IMR-90 (cell line): ENCODE measurements at regions not wholly inside any gene's neighbourhood (a gene's known extent, or its start where the extent isn't known, plus 50 kb on each side); places are given as distances from the start of the nearest gene placed in this dataset.

ENCODE experiments used
- ATAC-seq: fragments of 200-7000 bp; cut with Tn5 transposase; 2 replicates; pipeline ENCODE4 v1.9.1; 2020; ENCODE audit warnings: low read depth, mild to moderate bottlenecking, moderate library complexity
- BruUV-seq: library from RNA; stranded (reverse); fragments of 400-500 nt; replicated peaks from 2 replicates; lab custom pipeline; 2021; lab: Mats Ljungman, UMichigan
- CTCF ChIA-PET: fragments of 300-600 bp; formaldehyde crosslinking; extraction: SDS; loops from one replicate; lab custom pipeline; 2021; ENCODE audit warnings: antibody characterized with exemption; lab: Yijun Ruan, JAX
- POLR2A ChIA-PET: fragments of 300-600 bp; sonication (Branson Sonifier 250); formaldehyde crosslinking; loops from one replicate; lab custom pipeline; 2022; ENCODE audit warnings: antibody characterized with exemption; ENCODE audit not compliant: unreplicated experiment; lab: Charles Lee
- DNase-seq: peaks from one replicate; pipeline ENCODE4 v3.0.0; 2013
- H2AFZ ChIP-seq: replicated peaks from 2 replicates; pipeline ENCODE3; 2013; ENCODE audit warnings: low read length, mild to moderate bottlenecking; ENCODE audit not compliant: poor library complexity
- H2AK5ac ChIP-seq: 2 replicates; pipeline ENCODE4 v1.6.1; 2013; ENCODE audit warnings: low read depth, low read length, inconsistent platforms
- H2AK9ac ChIP-seq: replicated peaks from 2 replicates; pipeline ENCODE3; 2013; ENCODE audit warnings: mild to moderate bottlenecking, low read depth, low read length, moderate library complexity; ENCODE audit not compliant: poor library complexity
- H2BK120ac ChIP-seq: 2 replicates; pipeline ENCODE4 v1.6.1; 2013; ENCODE audit warnings: low read depth, low read length, inconsistent platforms
- H2BK15ac ChIP-seq: 3 replicates; pipeline ENCODE4 v1.6.1; 2013; ENCODE audit warnings: low read depth, low read length, inconsistent platforms
- H2BK20ac ChIP-seq: 2 replicates; pipeline ENCODE4 v1.6.1; 2013; ENCODE audit warnings: low read depth, mild to moderate bottlenecking, inconsistent platforms, low read length, moderate library complexity
- H2BK5ac ChIP-seq: 2 replicates; pipeline ENCODE4 v1.6.1; 2013; ENCODE audit warnings: mild to moderate bottlenecking, low read depth, low read length, inconsistent platforms; ENCODE audit not compliant: poor library complexity, severe bottlenecking
- H3K14ac ChIP-seq: replicated peaks from 2 replicates; pipeline ENCODE4 v1.6.1; 2013; ENCODE audit warnings: low read depth, low read length, inconsistent platforms
- H3K18ac ChIP-seq: 2 replicates; pipeline ENCODE4 v1.6.1; 2013; ENCODE audit warnings: low read depth, low read length, control low read depth
- H3K23ac ChIP-seq: 2 replicates; pipeline ENCODE4 v1.6.1; 2013; ENCODE audit warnings: low read depth, low read length, inconsistent platforms
- H3K27ac ChIP-seq: 2 replicates; pipeline ENCODE4 v1.5.1; 2013; ENCODE audit warnings: mild to moderate bottlenecking, control low read depth, low read length; ENCODE audit not compliant: insufficient read depth
- H3K27me3 ChIP-seq: 2 replicates; pipeline ENCODE4 v1.6.1; 2013; ENCODE audit warnings: low read length; ENCODE audit not compliant: control insufficient read depth, insufficient read depth
- H3K36me3 ChIP-seq: 2 replicates; pipeline ENCODE4 v1.6.1; 2013; ENCODE audit warnings: low read length, mixed read lengths; ENCODE audit not compliant: control insufficient read depth, insufficient read depth
- H3K4ac ChIP-seq: 2 replicates; pipeline ENCODE4 v1.6.1; 2013; ENCODE audit warnings: low read depth, low read length, inconsistent platforms
- H3K4me1 ChIP-seq: 2 replicates; pipeline ENCODE4 v1.6.1; 2013; ENCODE audit warnings: low read length, mixed read lengths; ENCODE audit not compliant: control insufficient read depth, insufficient read depth
- H3K4me2 ChIP-seq: 2 replicates; pipeline ENCODE4 v1.6.1; 2013; ENCODE audit warnings: low read depth, mild to moderate bottlenecking, control low read depth, low read length, moderate library complexity
- H3K4me3 ChIP-seq: 2 replicates; pipeline ENCODE4 v1.5.1; 2013; ENCODE audit warnings: low read depth, mild to moderate bottlenecking, control low read depth, low read length, moderate library complexity; ENCODE audit not compliant: insufficient read depth
- H3K56ac ChIP-seq: 2 replicates; pipeline ENCODE4 v1.6.1; 2013; ENCODE audit warnings: low read length, inconsistent platforms; ENCODE audit not compliant: insufficient read depth; ENCODE audit errors: extremely low read depth
- H3K79me1 ChIP-seq, 2 experiments: 2 replicates each; pipeline ENCODE4 v1.6.1; 2013; ENCODE audit warnings: low read length in 2 of 2, inconsistent platforms in 1 of 2, low read depth in 1 of 2
- H3K9ac ChIP-seq: 2 replicates; pipeline ENCODE4 v1.6.1; 2013; ENCODE audit warnings: low read depth, low read length, control low read depth
- H3K9me1 ChIP-seq: 2 replicates; pipeline ENCODE4 v1.6.1; 2013; ENCODE audit warnings: low read length, inconsistent platforms; ENCODE audit not compliant: insufficient read depth
- H3K9me3 ChIP-seq: 2 replicates; pipeline ENCODE4 v1.6.1; 2013; ENCODE audit warnings: low read length; ENCODE audit not compliant: control insufficient read depth, insufficient read depth
- H4K20me1 ChIP-seq: 2 replicates; pipeline ENCODE4 v1.6.1; 2013; ENCODE audit warnings: low read length, inconsistent platforms; ENCODE audit not compliant: insufficient read depth
- H4K5ac ChIP-seq: 2 replicates; pipeline ENCODE4 v1.6.1; 2013; ENCODE audit warnings: mild to moderate bottlenecking, low read depth, low read length, control low read depth
- H4K8ac ChIP-seq, 2 experiments: 2 replicates each; pipeline ENCODE4 v1.6.1; 2013; ENCODE audit warnings: low read depth in 2 of 2, low read length in 2 of 2, control low read depth in 1 of 2, inconsistent platforms in 1 of 2
- H4K91ac ChIP-seq: 2 replicates; pipeline ENCODE4 v1.6.1; 2013; ENCODE audit warnings: low read depth, low read length, inconsistent platforms; ENCODE audit not compliant: insufficient read depth
- MAZ ChIP-seq: IDR thresholded peaks from 2 replicates; pipeline ENCODE4 v1.6.1; 2012; ENCODE audit warnings: low read depth, mild to moderate bottlenecking, low read length, improper control_type of control experiment, moderate library complexity, borderline replicate concordance
- NFE2L2 ChIP-seq: fragments of 150-350 bp; IDR thresholded peaks from 2 replicates; pipeline ENCODE4 v1.6.1; 2016; ENCODE audit warnings: low read depth, mild to moderate bottlenecking, low read length
- RAD21 ChIP-seq: IDR thresholded peaks from 2 replicates; pipeline ENCODE4 v1.6.1; 2012; ENCODE audit warnings: low read length, improper control_type of control experiment
- RCOR1 ChIP-seq: IDR thresholded peaks from 2 replicates; pipeline ENCODE4 v1.6.1; 2012; ENCODE audit warnings: mild to moderate bottlenecking, low read length, improper control_type of control experiment; ENCODE audit not compliant: insufficient replicate concordance
- RFX5 ChIP-seq: IDR thresholded peaks from 2 replicates; pipeline ENCODE4 v1.8.0; 2012; ENCODE audit warnings: low read depth, mild to moderate bottlenecking, low read length, moderate library complexity
- SMC3 ChIP-seq: fragments of 150-350 bp; IDR thresholded peaks from 2 replicates; pipeline ENCODE4 v1.6.1; 2016; ENCODE audit warnings: low read depth, mild to moderate bottlenecking, antibody characterized with exemption, low read length, moderate library complexity
- dilution Hi-C: fragments of 300-500 bp; cut with HindIII; formaldehyde crosslinking; loops from one replicate; pipeline ENCODE4 v1.14.3; 2018; ENCODE audit warnings: low sequenced_read_pairs; ENCODE audit not compliant: unreplicated experiment
- in situ Hi-C: fragments of 300-500 bp; cut with MboI; formaldehyde crosslinking; loops from 3 replicates; pipeline ENCODE4 v1.14.3; 2019; ENCODE audit warnings: low sequenced_read_pairs, inconsistent platforms, mixed read lengths
- intact Hi-C: fragments of 100-400 bp; cut with micrococcal nuclease; formaldehyde crosslinking; loops from 2 replicates; pipeline ENCODE4 v1.10.0; 2022
- TF ChIP-seq, protein P1 (sequence below): conservative IDR thresholded peaks from 2 replicates; pipeline ENCODE4 v1.5.1; 2012; ENCODE audit warnings: mild to moderate bottlenecking, low read depth, low read length, improper control_type of control experiment

DNA sequence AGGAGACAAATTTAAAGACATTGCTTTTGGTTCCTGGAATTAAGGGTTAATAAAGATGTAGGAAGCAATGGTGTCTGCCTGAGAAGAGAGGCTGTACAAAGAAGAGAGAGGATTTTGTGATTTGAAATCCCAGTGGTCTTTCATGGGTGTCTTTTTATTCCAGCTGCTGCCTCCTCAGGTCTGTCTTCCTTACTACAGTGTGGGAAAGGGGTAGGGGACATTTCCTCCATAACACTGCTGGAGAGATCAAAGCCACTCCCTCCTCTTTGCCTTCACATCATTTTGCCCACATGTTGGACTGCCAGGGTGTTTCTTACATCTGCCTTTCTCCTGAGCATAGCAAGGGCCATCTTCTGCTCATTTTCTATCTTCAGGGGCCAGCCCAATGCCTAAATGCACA lies 348.5 kb downstream of the EN1 start:
- no peak overlapping the region for H3K23ac ChIP-seq
- H2BK15ac ChIP-seq = no peak overlapping the region
- no peak overlapping the region for H4K91ac ChIP-seq
- H2BK120ac ChIP-seq = no peak overlapping the region
- no peak for ATAC-seq
- no peaks in the 10 kb centered on the region for H3K4me1 ChIP-seq
- dilution Hi-C loops (no loop called here), in situ Hi-C loops (no loop called here), intact Hi-C loops (no loop called here)
- no peak overlapping the region for H3K4me3 ChIP-seq
- no peaks in the 10 kb centered on the region for H3K27me3 ChIP-seq
- no TSS peak for BruUV-seq
- H2AK5ac ChIP-seq = no peak overlapping the region
- no peak overlapping the region for H2AFZ ChIP-seq
- H2BK5ac ChIP-seq = no peak overlapping the region
- no peaks in the 10 kb centered on the region for H3K9me1 ChIP-seq
- no peak for DNase-seq
- no peak overlapping the region for H3K9ac ChIP-seq
- H4K20me1 ChIP-seq = no peaks in the 10 kb centered on the region
- H3K27ac ChIP-seq = no peak overlapping the region
- no peaks in the 10 kb centered on the region for H3K36me3 ChIP-seq
- POLR2A ChIA-PET = no interaction called here
- TF ChIP-seq, protein P1, sequence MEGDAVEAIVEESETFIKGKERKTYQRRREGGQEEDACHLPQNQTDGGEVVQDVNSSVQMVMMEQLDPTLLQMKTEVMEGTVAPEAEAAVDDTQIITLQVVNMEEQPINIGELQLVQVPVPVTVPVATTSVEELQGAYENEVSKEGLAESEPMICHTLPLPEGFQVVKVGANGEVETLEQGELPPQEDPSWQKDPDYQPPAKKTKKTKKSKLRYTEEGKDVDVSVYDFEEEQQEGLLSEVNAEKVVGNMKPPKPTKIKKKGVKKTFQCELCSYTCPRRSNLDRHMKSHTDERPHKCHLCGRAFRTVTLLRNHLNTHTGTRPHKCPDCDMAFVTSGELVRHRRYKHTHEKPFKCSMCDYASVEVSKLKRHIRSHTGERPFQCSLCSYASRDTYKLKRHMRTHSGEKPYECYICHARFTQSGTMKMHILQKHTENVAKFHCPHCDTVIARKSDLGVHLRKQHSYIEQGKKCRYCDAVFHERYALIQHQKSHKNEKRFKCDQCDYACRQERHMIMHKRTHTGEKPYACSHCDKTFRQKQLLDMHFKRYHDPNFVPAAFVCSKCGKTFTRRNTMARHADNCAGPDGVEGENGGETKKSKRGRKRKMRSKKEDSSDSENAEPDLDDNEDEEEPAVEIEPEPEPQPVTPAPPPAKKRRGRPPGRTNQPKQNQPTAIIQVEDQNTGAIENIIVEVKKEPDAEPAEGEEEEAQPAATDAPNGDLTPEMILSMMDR = no peak
- TF ChIP-seq MAZ = no peak
- no peak for TF ChIP-seq NFE2L2
- no peak for TF ChIP-seq RFX5
- no peak for TF ChIP-seq RAD21
- TF ChIP-seq SMC3 = no peak
- no peak for TF ChIP-seq RCOR1
- no peaks in the 10 kb centered on the region for H3K9me3 ChIP-seq
- no peak overlapping the region for H3K4ac ChIP-seq
- no peak overlapping the region for H3K14ac ChIP-seq
- H2AK9ac ChIP-seq = no peak overlapping the region
- H4K5ac ChIP-seq = no peak overlapping the region
- CTCF ChIA-PET = no interaction called here
- H3K56ac ChIP-seq = no peak overlapping the region
- no peaks in the 10 kb centered on the region for H3K79me1 ChIP-seq
- no peak overlapping the region for H2BK20ac ChIP-seq
- no peak overlapping the region for H4K8ac ChIP-seq
- H3K18ac ChIP-seq = no peak overlapping the region
- H3K4me2 ChIP-seq = no peak overlapping the region
